C4-2B (cell line): ENCODE measurements at regions not wholly inside any gene's neighbourhood (a gene's known extent, or its start where the extent isn't known, plus 50 kb on each side); places are given as distances from the start of the nearest gene placed in this dataset.

Experiments
- ZFX ChIP-seq: fragments of 450-650 bp; IDR thresholded peaks from 2 replicates; pipeline ENCODE4 v1.6.1; 2017
- TF ChIP-seq, protein P1 (sequence below): fragments of 450-650 bp; conservative IDR thresholded peaks from 2 replicates; pipeline ENCODE4 v1.5.1; 2017; ENCODE audit warnings: mild to moderate bottlenecking

DNA sequence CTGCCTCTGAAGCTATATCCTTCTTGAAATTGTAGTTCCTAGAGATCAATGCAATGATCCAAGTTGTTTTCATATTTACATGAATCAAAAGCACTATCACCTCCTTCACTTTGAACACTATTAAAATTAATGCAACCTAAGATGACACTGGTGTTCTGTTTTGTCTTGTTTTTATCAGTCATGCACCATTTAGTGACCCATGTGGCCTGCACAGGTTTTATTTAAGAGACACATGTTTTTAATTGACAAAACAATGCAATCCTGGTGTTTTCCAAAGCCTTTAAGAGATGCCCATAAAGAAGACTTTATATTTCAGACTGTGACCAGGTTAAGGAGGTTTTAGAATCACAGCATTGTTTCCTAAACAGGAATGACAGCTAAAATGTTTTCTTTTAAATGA lies 177.5 kb downstream of the FAM181B start:
- TF ChIP-seq, protein P1, sequence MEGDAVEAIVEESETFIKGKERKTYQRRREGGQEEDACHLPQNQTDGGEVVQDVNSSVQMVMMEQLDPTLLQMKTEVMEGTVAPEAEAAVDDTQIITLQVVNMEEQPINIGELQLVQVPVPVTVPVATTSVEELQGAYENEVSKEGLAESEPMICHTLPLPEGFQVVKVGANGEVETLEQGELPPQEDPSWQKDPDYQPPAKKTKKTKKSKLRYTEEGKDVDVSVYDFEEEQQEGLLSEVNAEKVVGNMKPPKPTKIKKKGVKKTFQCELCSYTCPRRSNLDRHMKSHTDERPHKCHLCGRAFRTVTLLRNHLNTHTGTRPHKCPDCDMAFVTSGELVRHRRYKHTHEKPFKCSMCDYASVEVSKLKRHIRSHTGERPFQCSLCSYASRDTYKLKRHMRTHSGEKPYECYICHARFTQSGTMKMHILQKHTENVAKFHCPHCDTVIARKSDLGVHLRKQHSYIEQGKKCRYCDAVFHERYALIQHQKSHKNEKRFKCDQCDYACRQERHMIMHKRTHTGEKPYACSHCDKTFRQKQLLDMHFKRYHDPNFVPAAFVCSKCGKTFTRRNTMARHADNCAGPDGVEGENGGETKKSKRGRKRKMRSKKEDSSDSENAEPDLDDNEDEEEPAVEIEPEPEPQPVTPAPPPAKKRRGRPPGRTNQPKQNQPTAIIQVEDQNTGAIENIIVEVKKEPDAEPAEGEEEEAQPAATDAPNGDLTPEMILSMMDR: no peak
- TF ChIP-seq ZFX: no peak
